SK-N-SH treated with all-trans-retinoic acid at 6 μM for 48 hours (cell line): ENCODE measurements at regions not wholly inside any gene's neighbourhood (a gene's known extent, or its start where the extent isn't known, plus 50 kb on each side); places are given as distances from the start of the nearest gene placed in this dataset.

Experiments used
- ATAC-seq: fragments of 200-7000 bp; cut with Tn5 transposase; 3 replicates; pipeline ENCODE4 v1.9.1; 2020; ENCODE audit warnings: mild to moderate bottlenecking, moderate library complexity
- ARNTL ChIP-seq: fragments of 450-650 bp; formaldehyde crosslinking; IDR thresholded peaks from 2 replicates; pipeline ENCODE4 v1.5.0; 2020; ENCODE audit warnings: low read depth, mild to moderate bottlenecking, moderate library complexity, borderline replicate concordance
- CSDC2 ChIP-seq: fragments of 250-450 bp; sonication (Bioruptor Pico); IDR thresholded peaks from 2 replicates; pipeline ENCODE4 v1.5.0; 2020; ENCODE audit warnings: mild to moderate bottlenecking, moderate library complexity
- CSRNP3 ChIP-seq: fragments of 250-450 bp; sonication (Bioruptor Pico); IDR thresholded peaks from 2 replicates; pipeline ENCODE4 v1.5.1; 2021; ENCODE audit warnings: mild to moderate bottlenecking, moderate library complexity
- ESRRG ChIP-seq: fragments of 250-450 bp; sonication (Bioruptor Pico); IDR thresholded peaks from 2 replicates; pipeline ENCODE4 v1.6.1; 2021; ENCODE audit warnings: mild to moderate bottlenecking
- GLIS3 ChIP-seq: fragments of 250-450 bp; sonication (Bioruptor Pico); IDR thresholded peaks from 2 replicates; pipeline ENCODE4 v1.5.0; 2020; ENCODE audit warnings: mild to moderate bottlenecking, moderate library complexity
- PPARA ChIP-seq: fragments of 250-450 bp; sonication (Bioruptor Pico); IDR thresholded peaks from 2 replicates; pipeline ENCODE4 v1.5.0; 2020; ENCODE audit warnings: mild to moderate bottlenecking, borderline replicate concordance
- RARB ChIP-seq: fragments of 250-450 bp; sonication (Bioruptor Pico); IDR thresholded peaks from 2 replicates; pipeline ENCODE4 v1.8.0; 2021; ENCODE audit warnings: mild to moderate bottlenecking, moderate library complexity
- SNAI2 ChIP-seq: fragments of 250-450 bp; sonication (Bioruptor Pico); IDR thresholded peaks from 2 replicates; pipeline ENCODE4 v1.5.0; 2020; ENCODE audit warnings: mild to moderate bottlenecking, moderate library complexity
- TCF4 ChIP-seq: fragments of 250-450 bp; sonication (Bioruptor Pico); IDR thresholded peaks from 2 replicates; pipeline ENCODE4 v1.8.0; 2021; ENCODE audit warnings: mild to moderate bottlenecking, moderate library complexity, borderline replicate concordance
- TOX ChIP-seq: fragments of 250-450 bp; sonication (Bioruptor Pico); IDR thresholded peaks from 2 replicates; pipeline ENCODE4 v1.8.0; 2021; ENCODE audit warnings: mild to moderate bottlenecking, moderate library complexity, borderline replicate concordance
- TSHZ2 ChIP-seq: fragments of 250-450 bp; sonication (Bioruptor Pico); IDR thresholded peaks from 2 replicates; pipeline ENCODE4 v1.5.0; 2020; ENCODE audit warnings: mild to moderate bottlenecking, moderate library complexity
- ZC3H10 ChIP-seq: fragments of 250-450 bp; sonication (Bioruptor Pico); IDR thresholded peaks from 2 replicates; pipeline ENCODE4 v1.5.1; 2021; ENCODE audit warnings: mild to moderate bottlenecking, moderate library complexity
- ZFP30 ChIP-seq: fragments of 450-650 bp; formaldehyde crosslinking; IDR thresholded peaks from 2 replicates; pipeline ENCODE4 v1.5.0; 2022; ENCODE audit warnings: mild to moderate bottlenecking, moderate library complexity
- ZNF565 ChIP-seq: fragments of 450-650 bp; formaldehyde crosslinking; conservative IDR thresholded peaks from 2 replicates; pipeline ENCODE4 v1.5.0; 2020; ENCODE audit warnings: low read depth, mild to moderate bottlenecking, moderate library complexity
- ZNF70 ChIP-seq: fragments of 450-650 bp; formaldehyde crosslinking; IDR thresholded peaks from 2 replicates; pipeline ENCODE4 v1.5.0; 2020; ENCODE audit warnings: mild to moderate bottlenecking, moderate library complexity
- ZNF8 ChIP-seq: fragments of 450-650 bp; formaldehyde crosslinking; IDR thresholded peaks from 2 replicates; pipeline ENCODE4 v1.5.0; 2020; ENCODE audit warnings: mild to moderate bottlenecking, moderate library complexity
- TF ChIP-seq, protein P1 (sequence below): fragments of 250-450 bp; sonication (Bioruptor Pico); IDR thresholded peaks from 2 replicates; pipeline ENCODE4 v1.8.0; 2021; ENCODE audit warnings: low read depth, mild to moderate bottlenecking, moderate library complexity, borderline replicate concordance
- TF ChIP-seq, protein P2 (sequence below): fragments of 250-450 bp; sonication (Bioruptor Pico); IDR thresholded peaks from 2 replicates; pipeline ENCODE4 v1.5.1; 2020; ENCODE audit warnings: low read depth, mild to moderate bottlenecking, moderate library complexity
- TF ChIP-seq, protein P3 (sequence below): fragments of 250-450 bp; sonication (Bioruptor Pico); IDR thresholded peaks from 2 replicates; pipeline ENCODE4 v1.8.0; 2020; ENCODE audit warnings: mild to moderate bottlenecking, moderate library complexity, borderline replicate concordance

GRCh38 chr5:40080191-40080590 is 599.5 kb upstream of the PTGER4 start (continued):
- TF ChIP-seq TSHZ2 (CRISPR knock-in tag) (no peak), CSRNP3 (CRISPR knock-in tag) (no peak)

GRCh38 chr5:40078898-40079575 is 600.7 kb upstream of the PTGER4 start:
- TF ChIP-seq, protein P1, sequence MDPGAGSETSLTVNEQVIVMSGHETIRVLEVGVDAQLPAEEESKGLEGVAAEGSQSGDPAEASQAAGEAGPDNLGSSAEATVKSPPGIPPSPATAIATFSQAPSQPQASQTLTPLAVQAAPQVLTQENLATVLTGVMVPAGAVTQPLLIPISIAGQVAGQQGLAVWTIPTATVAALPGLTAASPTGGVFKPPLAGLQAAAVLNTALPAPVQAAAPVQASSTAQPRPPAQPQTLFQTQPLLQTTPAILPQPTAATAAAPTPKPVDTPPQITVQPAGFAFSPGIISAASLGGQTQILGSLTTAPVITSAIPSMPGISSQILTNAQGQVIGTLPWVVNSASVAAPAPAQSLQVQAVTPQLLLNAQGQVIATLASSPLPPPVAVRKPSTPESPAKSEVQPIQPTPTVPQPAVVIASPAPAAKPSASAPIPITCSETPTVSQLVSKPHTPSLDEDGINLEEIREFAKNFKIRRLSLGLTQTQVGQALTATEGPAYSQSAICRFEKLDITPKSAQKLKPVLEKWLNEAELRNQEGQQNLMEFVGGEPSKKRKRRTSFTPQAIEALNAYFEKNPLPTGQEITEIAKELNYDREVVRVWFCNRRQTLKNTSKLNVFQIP (CRISPR knock-in tag) = no peak
- TF ChIP-seq ESRRG (CRISPR knock-in tag) (no peak), PPARA (no peak), ZNF70 (CRISPR knock-in tag) (no peak), ZNF8 (CRISPR knock-in tag) (no peak), SNAI2 (CRISPR knock-in tag) (no peak), ZC3H10 (CRISPR knock-in tag) (no peak), TOX (no peak), ARNTL (CRISPR knock-in tag) (no peak), RARB (CRISPR knock-in tag) (no peak)
- TF ChIP-seq, protein P2, sequence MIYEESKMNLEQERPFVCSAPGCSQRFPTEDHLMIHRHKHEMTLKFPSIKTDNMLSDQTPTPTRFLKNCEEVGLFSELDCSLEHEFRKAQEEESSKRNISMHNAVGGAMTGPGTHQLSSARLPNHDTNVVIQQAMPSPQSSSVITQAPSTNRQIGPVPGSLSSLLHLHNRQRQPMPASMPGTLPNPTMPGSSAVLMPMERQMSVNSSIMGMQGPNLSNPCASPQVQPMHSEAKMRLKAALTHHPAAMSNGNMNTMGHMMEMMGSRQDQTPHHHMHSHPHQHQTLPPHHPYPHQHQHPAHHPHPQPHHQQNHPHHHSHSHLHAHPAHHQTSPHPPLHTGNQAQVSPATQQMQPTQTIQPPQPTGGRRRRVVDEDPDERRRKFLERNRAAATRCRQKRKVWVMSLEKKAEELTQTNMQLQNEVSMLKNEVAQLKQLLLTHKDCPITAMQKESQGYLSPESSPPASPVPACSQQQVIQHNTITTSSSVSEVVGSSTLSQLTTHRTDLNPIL = no peak
- ATAC-seq = no peak

DNA sequence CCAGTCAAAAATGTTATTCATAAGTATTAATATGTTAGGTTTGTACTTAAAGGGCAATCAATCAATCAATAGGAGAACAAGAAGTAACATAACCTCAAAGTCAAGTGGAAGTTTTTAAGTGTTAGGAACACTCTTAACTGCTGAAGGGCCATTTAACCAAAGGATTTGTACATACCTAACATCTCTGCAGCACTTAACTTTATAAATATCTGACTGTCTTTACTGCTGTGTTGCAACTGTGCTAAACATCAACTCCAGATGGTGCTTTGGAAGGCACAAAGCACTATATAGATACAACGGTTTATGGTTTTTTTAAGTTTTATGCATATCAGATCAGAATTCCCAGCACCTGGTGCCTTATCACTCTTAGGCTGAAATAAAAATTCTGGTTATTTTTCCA is 604.9 kb upstream of the PTGER4 start:
- ATAC-seq = no peak
- TF ChIP-seq ZFP30 (CRISPR knock-in tag) (no peak), TCF4 (no peak), GLIS3 (CRISPR knock-in tag) (no peak), ZNF8 (CRISPR knock-in tag) (no peak)
- TF ChIP-seq, all 23 proteins: peak for 0

DNA sequence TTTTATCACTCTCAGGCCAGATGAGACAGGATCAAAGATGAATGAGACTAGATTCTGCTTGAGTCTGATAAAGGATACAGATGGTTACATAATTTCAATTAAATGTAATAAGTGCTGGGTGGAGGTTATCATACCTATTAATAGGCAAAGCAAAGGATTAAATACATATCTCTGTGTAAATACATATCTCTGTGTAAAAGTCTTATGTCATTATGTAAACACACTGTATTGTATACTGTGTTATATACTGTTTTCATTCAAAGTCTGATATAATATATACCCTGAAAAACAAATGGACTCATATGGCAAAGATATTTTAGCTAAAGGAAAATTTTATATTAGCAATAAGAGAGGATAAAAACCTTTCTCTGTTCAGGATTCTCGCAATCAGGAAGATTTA is 605.8 kb upstream of the PTGER4 start:
- TF ChIP-seq CSDC2 (CRISPR knock-in tag) = no peak
- no peak for TF ChIP-seq ARNTL (CRISPR knock-in tag)
- TF ChIP-seq TOX = no peak
- TF ChIP-seq ZNF565 = no peak
- ATAC-seq = no peak

- ATAC-seq = no peak
- TF ChIP-seq, protein P3, sequence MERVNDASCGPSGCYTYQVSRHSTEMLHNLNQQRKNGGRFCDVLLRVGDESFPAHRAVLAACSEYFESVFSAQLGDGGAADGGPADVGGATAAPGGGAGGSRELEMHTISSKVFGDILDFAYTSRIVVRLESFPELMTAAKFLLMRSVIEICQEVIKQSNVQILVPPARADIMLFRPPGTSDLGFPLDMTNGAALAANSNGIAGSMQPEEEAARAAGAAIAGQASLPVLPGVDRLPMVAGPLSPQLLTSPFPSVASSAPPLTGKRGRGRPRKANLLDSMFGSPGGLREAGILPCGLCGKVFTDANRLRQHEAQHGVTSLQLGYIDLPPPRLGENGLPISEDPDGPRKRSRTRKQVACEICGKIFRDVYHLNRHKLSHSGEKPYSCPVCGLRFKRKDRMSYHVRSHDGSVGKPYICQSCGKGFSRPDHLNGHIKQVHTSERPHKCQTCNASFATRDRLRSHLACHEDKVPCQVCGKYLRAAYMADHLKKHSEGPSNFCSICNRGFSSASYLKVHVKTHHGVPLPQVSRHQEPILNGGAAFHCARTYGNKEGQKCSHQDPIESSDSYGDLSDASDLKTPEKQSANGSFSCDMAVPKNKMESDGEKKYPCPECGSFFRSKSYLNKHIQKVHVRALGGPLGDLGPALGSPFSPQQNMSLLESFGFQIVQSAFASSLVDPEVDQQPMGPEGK (CRISPR knock-in tag) = no peak
- no peak for TF ChIP-seq ZNF8 (CRISPR knock-in tag)
These were observed 607.8 kb upstream of the PTGER4 start for GRCh38 chr5:40071870-40072269.
